M059J (cell line): ENCODE measurements at regions not wholly inside any gene's neighbourhood (a gene's known extent, or its start where the extent isn't known, plus 50 kb on each side); places are given as distances from the start of the nearest gene placed in this dataset.

Source experiments
- DNase-seq: peaks from one replicate; pipeline ENCODE4 v3.0.0-alpha.2; 2012; ENCODE audit warnings: low read depth

DNA sequence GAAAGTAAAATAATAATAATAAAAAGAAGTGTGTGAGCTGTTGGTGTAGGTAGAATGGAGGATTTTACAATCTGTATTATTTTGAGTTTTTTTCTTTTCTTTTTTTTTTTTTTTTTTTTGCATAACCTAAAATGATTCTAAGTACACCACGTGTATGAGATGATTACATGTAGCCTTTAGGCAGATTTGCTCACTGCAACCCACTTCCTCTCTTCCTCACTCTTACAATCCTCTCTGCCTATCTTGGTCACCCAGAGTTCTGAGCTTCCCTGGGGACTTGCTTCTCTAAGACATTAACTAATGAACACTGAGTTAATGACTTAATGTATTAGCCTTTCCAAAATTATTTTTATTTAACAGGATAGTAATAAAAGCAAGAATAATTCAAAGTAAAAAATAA is 1169.6 kb downstream of the EFNB2 start:
- DNase-seq, result peak; percentile 31

DNA sequence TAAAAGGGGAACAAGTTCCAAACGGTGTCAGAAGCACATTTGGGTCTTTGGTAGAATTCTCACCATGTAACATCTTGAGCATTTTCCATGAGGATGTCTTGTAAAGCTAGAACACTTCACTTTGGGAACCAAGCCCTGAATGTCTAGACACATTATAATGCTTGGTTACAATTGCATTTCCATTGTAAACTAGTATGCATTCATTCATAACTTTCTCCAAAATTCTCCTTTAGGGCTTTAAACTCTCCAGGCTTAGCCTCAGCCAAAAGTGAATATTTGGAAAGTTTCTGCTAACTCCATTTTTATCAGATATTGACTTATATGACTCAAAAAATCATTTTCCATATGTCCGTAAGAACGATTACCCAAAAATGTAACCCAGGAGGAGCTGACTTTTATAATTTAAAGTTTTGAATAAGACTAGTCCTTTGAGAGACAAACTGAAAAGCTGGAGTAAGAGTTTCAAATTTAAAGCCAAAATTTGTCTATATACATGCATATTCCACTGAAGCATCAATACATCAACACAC is 1170.4 kb downstream of the EFNB2 start:
- no peak for DNase-seq

- no peak for DNase-seq
Measured at GRCh38 chr13:105364191-105364590, 1171.3 kb downstream of the EFNB2 start.

GRCh38 chr13:105363261-105364190 is 1171.9 kb downstream of the EFNB2 start:
- DNase-seq, result peak; percentile 11

GRCh38 chr13:105353654-105354053 is 1181.8 kb downstream of the EFNB2 start:
- DNase-seq, result no peak

DNA sequence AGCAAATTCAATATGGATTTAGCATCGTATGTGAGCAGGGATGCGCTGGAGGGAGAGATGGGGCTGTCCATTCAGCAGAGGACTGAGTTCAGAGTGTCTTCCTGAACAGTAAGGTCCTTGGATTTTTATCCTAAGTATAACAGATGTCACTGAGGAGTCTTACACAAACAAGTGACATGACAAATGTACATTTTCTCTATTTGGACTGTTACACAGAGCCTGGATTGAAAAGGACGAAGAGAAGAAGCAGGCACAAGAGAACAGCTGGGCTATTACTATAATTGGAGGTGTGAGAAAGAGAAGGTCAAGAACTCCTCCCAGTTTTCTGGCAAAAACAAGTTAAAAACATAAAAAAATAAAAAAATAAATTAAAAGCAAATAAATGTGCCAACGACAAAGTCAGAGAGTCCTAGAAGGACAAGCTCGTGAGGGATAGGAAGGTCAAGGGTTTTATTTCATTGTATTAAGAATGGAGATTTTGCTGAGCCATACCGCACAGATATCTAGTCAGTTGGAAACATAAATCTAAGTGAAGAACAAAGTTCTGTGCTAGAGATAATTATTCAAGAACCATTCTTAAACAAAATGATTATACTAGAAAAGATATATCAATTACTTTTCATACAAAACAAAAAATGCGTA is 1186.3 kb downstream of the EFNB2 start:
- no peak for DNase-seq

- peak; percentile 86 for DNase-seq
Measured at GRCh38 chr13:105346141-105346775, 1189.2 kb downstream of the EFNB2 start.

GRCh38 chr13:105345730-105346129 is 1189.7 kb downstream of the EFNB2 start:
- DNase-seq, result no peak

DNA sequence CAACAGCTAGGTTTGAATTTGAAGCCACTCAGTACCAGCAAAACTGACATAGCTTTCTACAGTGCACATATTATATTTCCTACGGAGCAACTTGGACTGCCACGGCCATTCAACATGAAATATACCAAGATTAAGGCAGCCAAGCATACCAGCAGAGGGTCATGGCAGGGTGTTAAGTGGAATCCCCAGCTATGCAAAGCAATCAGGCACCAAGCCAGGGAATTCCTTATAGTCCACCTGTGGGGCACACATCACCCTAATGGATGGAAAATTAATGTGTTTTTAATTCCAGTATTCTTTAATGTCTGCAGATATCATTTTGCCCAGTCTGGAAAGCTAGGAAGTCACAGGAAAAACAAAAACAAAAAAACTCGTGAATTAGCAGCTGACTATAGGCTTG is 1190.3 kb downstream of the EFNB2 start:
- no peak for DNase-seq

DNA sequence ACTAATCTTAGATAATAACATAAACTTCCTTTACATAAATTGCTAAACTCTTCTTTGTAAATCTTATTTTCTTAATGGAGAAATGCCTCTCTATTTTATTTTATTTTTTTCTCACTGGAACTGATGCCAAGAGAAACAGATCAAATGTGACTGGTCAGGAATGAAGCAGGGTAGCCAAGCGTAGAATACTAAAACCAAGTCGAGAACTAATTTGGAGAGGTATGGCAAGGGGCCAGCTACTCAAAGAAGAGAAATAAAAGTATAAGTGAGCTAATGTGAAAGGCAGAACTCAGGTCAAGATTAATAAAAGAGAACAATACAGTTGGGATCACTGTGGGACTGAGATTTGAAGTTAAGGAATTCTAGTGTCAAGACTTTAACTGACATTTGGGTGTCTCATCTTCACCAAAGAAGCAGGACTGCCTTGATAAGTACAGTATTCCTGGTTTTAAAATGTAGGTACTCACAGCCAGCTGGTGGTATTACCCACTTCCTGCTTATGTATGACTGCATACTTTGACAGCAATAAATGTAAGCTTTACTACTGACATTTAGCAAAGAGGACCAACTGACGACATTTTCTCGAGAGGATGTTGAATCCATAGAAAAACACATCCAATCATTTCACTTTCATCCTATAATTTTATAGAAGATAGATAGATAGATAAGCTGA is 1192.2 kb downstream of the EFNB2 start:
- peak; percentile 62 for DNase-seq

- DNase-seq, result no peak
Measured at GRCh38 chr13:105342281-105342820, 1193.1 kb downstream of the EFNB2 start.

GRCh38 chr13:105341758-105342157 is 1193.7 kb downstream of the EFNB2 start:
- no peak for DNase-seq

- DNase-seq, result no peak
Measured at GRCh38 chr13:105341256-105341655, 1194.2 kb downstream of the EFNB2 start.

DNA sequence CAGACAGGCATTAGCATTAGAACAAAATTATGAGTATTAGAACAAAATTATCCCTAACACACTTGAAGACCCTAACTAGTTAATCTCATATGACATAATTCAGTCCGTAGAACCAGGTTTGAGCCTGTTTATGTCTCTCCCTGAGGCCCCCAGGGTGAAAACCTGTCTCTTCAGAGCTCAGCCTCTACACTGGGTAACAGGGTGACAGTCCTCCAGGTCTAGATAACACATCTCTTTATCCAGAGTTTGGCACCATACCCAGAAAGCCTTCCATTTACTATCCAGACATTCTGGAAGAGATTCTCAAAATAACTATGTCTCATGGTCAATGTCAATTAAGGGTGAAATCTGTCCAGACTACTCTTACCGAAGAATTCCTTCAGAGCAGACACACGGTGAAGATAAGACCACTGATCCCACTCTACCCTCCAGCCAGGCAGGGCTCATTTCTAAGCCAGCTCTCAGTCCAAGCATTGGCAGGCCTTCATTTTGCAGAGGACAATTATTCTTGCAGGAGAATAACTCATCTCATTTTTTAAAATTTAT is 1195.3 kb downstream of the EFNB2 start:
- no peak for DNase-seq

DNA sequence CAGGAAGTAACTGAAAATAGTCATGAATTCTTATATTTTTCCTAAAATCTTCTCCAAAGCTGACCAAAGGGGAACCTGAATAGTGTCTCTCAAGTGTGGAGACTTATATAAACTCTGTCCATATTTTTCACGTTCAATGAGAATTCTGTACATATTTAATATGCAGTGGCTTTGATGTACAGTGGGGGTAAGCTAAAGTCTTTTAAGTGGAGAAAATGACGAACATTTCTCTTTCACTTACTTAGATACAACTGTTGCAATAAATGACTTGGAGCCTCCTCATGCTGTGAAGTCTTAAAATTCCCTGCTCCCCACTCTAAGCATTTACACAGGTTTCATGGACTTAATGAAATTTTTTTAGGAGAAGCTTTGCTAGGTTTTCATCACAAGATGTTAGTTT is 1196.7 kb downstream of the EFNB2 start:
- no peak for DNase-seq

DNA sequence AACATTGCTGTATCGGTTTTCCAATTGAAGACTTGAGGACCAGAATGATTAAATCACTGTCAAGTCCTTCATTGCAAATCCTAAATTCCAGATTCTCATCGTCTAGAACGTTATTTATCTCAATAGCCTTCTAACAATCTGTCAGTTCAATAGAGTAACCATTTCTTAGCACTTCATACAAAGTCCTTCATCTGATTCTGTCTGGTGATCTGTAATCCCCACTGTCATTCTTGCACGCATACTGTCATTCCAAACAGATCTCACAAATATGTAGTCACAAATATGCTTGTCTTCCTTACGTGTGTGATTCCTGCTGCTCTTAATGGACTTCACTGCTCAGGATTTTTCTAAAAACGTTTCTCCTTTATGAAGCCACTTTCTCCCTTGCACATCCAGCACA is 1197.5 kb downstream of the EFNB2 start:
- DNase-seq, result no peak

GRCh38 chr13:105336706-105337576 is 1198.5 kb downstream of the EFNB2 start:
- no peak for DNase-seq

GRCh38 chr13:105334211-105334610 is 1201.3 kb downstream of the EFNB2 start:
- peak; percentile 67 for DNase-seq

GRCh38 chr13:105333416-105333815 is 1202.0 kb downstream of the EFNB2 start:
- DNase-seq, result no peak

DNA sequence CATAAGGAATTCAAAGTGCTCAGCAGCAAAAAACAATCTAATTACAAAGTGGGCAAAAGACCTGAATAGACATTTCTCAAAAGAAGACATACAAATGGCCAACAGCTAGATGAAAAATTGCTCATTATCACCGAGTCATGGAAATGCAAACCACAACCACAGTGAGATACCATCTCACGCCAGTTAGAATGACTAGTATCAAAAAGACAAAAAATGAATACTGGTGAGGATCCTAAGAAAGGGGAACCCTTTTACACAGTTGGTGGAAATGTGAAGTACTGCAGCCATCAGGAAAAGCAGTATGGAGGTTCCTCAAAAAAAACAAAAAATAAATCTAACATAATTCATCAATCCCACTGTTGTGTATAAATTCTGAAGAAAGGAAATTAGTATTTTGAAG is 1206.1 kb downstream of the EFNB2 start:
- DNase-seq, result peak; percentile 65
